Testis (tissue), 2 donors: ENCODE measurements at regions not wholly inside any gene's neighbourhood (a gene's known extent, or its start where the extent isn't known, plus 50 kb on each side); places are given as distances from the start of the nearest gene placed in this dataset.
"Not testable (repeated sequence)": the region's sequence is repeated elsewhere in the genome, so short reads cannot be mapped to it uniquely, and the experiment has no call there.

Experiments
- DNase-seq: peaks from one replicate; pipeline ENCODE4 v3.0.0-alpha.2; 2019
- H3K27ac ChIP-seq, 2 donors: fragments of 200-600 bp; sonication (generic); one replicate each; pipeline ENCODE4 v1.5.1; 2019
- H3K27me3 ChIP-seq: fragments of 200-600 bp; sonication (generic); one replicate; pipeline ENCODE4 v1.5.1; 2019
- H3K36me3 ChIP-seq: fragments of 200-600 bp; sonication (generic); one replicate; pipeline ENCODE4 v1.5.1; 2017; ENCODE audit warnings: low read depth; ENCODE audit errors: missing control alignments
- H3K4me1 ChIP-seq: fragments of 200-600 bp; sonication (generic); one replicate; pipeline ENCODE4 v1.5.1; 2019
- H3K4me3 ChIP-seq, 2 donors: fragments of 200-600 bp; sonication (generic); one replicate each; pipeline ENCODE4 v1.5.1; 2017 to 2019
- H3K9me3 ChIP-seq: fragments of 200-600 bp; sonication (generic); one replicate; pipeline ENCODE4 v1.5.1; 2017
- POLR2A ChIP-seq: fragments of 450-650 bp; IDR thresholded peaks from one replicate; pipeline ENCODE4 v1.6.1; 2017; ENCODE audit warnings: antibody characterized with exemption, mild to moderate bottlenecking, moderate library complexity
- WGBS, 2 donors: methylation state at CpG; one replicate each; pipeline ENCODE4 v1.1.5; 2018; 5-methylcytosine and 5-hydroxymethylcytosine counted together
- intact Hi-C: fragments of 100-400 bp; cut with DNase I; formaldehyde crosslinking; loops from one replicate; pipeline ENCODE4 v1.15.1; 2023; ENCODE audit warnings: low total_unique reads
- TF ChIP-seq, protein P1 (sequence below), 3 experiments: fragments of 450-650 bp in 2 of 3; fragments of 200-600 bp in 1 of 3; sonication (generic) in 1 of 3; IDR thresholded peaks; one replicate each; pipeline ENCODE4 v1.5.1; 2016 to 2019; ENCODE audit warnings: antibody characterized with exemption in 3 of 3, mild to moderate bottlenecking in 2 of 3, moderate library complexity in 1 of 3

DNA sequence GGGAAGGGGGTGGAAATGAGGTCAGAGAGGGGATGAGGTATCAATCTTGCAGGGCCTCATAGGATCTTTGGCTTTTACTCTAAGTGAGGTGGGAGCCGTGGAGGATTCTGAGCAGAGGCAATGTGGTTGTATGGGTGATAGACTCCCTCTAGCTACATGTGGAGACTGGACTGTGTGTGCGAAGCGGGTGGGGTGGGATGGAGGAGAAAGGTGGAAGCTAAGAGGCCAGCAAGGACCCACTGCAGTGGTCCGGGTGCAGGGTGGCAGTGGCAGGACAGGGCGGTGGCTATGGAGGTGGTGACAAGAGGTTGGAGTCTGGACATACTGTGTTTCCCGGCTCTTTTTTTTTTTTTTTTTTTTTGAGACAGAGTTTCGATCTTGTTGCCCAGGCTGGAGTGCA is 62.4 kb upstream of the PTPN1 start:
- 82 to 88% methylated on average over 7 of the region's 7 CpGs for WGBS, 2 donors
- no peak overlapping the region for H3K4me3 ChIP-seq
- no peaks in the 10 kb centered on the region for H3K36me3 ChIP-seq
- peaks cover 8% of the 10 kb centered on the region for H3K4me1 ChIP-seq
- TF ChIP-seq, protein P1, sequence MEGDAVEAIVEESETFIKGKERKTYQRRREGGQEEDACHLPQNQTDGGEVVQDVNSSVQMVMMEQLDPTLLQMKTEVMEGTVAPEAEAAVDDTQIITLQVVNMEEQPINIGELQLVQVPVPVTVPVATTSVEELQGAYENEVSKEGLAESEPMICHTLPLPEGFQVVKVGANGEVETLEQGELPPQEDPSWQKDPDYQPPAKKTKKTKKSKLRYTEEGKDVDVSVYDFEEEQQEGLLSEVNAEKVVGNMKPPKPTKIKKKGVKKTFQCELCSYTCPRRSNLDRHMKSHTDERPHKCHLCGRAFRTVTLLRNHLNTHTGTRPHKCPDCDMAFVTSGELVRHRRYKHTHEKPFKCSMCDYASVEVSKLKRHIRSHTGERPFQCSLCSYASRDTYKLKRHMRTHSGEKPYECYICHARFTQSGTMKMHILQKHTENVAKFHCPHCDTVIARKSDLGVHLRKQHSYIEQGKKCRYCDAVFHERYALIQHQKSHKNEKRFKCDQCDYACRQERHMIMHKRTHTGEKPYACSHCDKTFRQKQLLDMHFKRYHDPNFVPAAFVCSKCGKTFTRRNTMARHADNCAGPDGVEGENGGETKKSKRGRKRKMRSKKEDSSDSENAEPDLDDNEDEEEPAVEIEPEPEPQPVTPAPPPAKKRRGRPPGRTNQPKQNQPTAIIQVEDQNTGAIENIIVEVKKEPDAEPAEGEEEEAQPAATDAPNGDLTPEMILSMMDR (IDR thresholded peaks at IDR 0.05), result no peak
- TF ChIP-seq POLR2A, result no peak
- H3K27ac ChIP-seq, result no peak overlapping the region
- DNase-seq, result no peak
- H3K27me3 ChIP-seq, result no peaks in the 10 kb centered on the region
- intact Hi-C loops, result no loop called here
- H3K9me3 ChIP-seq, result no peaks in the 10 kb centered on the region

DNA sequence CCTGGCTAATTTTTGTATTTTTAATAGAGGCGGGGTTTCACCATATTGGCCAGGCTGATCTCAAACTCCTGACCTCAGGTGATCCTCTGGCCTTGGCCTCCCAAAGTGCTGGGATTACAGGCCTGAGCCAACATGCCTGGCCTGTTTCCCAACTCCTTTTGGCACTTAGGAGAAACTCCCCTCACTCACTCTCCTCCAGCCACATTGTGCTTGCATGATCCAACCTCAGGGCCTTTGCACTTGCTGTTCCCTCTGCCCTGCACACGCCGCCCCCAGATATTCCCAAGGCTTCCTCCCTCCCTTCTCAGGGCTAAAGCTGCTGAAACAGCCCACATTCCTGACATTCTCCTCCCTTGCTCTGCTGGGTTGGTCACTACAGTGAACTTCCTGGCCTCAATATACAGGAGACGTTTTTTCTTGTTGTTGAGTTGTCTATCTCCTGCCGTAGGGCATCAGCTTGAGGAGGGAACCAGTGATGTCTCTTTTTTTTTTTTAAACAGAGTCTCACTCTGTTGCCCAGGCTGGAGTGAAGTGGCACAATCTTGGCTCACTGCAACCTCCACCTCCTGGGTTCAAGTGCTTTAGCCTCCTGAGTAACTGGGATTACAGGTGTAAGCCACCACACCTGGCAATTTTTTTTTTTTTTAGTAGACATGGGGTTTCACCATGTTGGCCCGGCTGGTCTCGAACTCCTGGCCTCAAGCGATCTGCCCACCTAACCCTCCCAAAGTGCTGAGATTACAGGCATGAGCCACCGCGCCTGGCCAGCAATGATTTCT is 61.4 kb upstream of the PTPN1 start:
- WGBS, 2 donors, result 85 to 90% methylated on average over 10 of the region's 10 CpGs
- H3K4me1 ChIP-seq, H3K27me3 ChIP-seq, H3K36me3 ChIP-seq, DNase-seq, H3K9me3 ChIP-seq, H3K4me3 ChIP-seq, intact Hi-C loops: not testable (repeated sequence)
- H3K27ac ChIP-seq, result peak overlapping the region in 1 of 2 donors; percentile 61

DNA sequence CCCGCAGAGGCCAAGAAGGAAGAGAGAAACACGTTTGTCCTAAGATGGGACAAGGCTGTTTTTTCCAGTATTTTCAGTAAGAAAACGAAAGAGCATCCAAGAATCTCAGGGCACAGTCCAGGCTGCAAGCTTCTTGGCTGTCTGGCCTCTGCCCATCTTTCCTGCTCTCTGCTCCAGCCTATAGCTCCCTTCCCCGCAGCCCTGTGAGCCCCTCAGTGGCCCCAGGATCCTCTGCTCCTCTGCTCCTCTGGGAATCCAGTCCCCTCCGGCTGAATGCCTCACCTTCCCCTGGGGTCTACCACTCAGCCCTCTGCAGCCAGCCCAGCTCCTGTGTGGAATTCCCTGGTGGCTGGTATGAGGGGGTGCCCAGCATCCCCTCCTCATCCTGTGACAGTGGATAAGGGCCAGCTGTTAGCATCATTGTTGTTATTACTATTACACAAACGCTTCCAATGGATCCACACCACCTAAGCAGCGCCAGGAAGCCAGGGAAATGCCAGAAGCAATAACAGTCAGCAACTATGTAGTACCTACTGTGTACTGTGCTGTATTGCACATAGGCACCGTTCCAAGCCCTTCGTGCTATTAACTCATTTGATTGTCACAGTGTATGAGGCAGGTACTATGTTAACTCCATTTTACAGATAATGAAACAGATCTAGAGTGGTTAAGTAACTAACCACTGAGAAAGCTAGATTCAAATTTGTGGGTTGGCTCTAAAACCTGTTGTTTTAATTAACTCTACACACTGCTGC is 60.3 kb upstream of the PTPN1 start:
- Histone ChIP-seq H3K27me3 (no peaks in the 10 kb centered on the region), H3K4me1 (peaks cover 8% of the 10 kb centered on the region), H3K9me3 (no peaks in the 10 kb centered on the region), H3K27ac (peak overlapping the region in 1 of 2 donors; percentile 61), H3K36me3 (no peaks in the 10 kb centered on the region), H3K4me3 (no peak overlapping the region)
- intact Hi-C loops, result no loop called here
- DNase-seq, result no peak
- 65 to 76% methylated on average over 9 of the region's 9 CpGs for WGBS, 2 donors
- no peak for TF ChIP-seq POLR2A
- TF ChIP-seq, protein P1 (IDR thresholded peaks at IDR 0.05), result no peak

DNA sequence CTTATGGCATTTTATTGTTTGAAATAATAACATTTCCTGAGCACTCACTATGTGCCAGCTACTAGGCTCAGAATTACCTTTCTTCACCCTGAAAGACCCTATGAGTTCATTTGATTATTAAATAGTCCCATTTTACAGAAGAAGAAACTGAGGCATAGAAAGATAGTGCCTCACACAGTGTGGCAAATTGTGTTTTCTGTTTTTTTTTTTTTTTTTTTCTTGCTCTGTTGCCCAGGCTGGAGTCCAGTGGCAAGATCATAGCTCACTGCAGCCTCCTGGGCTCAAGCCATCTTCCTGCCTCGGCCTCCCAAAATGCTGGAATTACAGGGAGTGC is 59.7 kb upstream of the PTPN1 start:
- Histone ChIP-seq H3K4me3 (no peak overlapping the region), H3K27ac (no peak overlapping the region), H3K36me3 (no peaks in the 10 kb centered on the region), H3K4me1 (peaks cover 8% of the 10 kb centered on the region), H3K27me3 (no peaks in the 10 kb centered on the region), H3K9me3 (no peaks in the 10 kb centered on the region)
- WGBS, 2 donors, result 79 to 90% methylated on average over 1 of the region's 1 CpG
- intact Hi-C loops, result no loop called here
- DNase-seq, result no peak
- TF ChIP-seq, protein P1 (IDR thresholded peaks at IDR 0.05), result no peak
- TF ChIP-seq POLR2A, result no peak

DNA sequence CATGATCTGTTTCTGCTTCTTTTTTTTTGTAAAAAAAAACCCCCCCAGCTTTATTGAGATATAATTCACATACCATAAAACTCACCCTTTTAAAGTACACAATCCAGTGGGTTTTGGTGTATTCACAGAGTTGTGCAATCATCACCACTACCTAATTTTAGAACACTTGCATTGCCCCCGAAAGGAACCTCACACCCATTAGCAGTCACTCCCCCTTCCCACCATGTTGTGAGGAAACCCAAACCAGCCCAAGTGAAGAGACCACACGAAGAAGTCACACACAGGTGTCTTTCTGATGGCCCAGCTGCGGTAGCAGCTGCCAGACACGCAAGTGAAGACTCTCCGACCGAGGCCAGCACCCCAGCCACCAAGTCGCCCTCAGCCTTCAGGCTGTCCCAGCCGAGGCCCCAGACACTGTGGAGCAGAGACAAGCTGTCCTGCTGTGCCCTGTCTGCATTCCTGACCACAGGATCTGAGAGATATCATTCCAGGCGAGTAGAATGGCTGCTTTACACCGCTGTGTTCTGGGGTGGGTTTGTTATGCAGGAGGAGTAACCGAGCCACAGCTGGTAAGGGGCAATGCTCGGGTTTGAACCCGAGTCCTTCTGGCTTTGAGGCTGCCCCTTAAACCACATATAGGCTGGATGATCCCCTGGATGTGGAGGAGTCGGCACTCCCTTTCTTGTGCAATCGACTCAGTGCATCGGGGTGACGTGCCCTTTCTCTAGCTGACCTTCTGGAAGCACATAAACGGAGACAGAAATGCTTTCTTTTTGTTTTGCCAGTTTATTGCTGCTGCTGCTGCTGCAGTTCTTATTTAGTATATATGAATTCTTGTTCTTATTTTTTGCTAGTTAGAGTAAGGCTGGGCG is 59.1 kb upstream of the PTPN1 start:
- no peaks in the 10 kb centered on the region for H3K9me3 ChIP-seq
- no peak overlapping the region for H3K4me3 ChIP-seq
- DNase-seq, result peak; percentile 54
- H3K4me1 ChIP-seq, result peaks cover 8% of the 10 kb centered on the region
- H3K36me3 ChIP-seq, result no peaks in the 10 kb centered on the region
- intact Hi-C loops, result no loop called here
- H3K27me3 ChIP-seq, result no peaks in the 10 kb centered on the region
- H3K27ac ChIP-seq, result peak overlapping the region in 1 of 2 donors; percentile 57
- WGBS, 2 donors, result 34 to 47% methylated on average over 11 to 19 of the region's 19 CpGs
- TF ChIP-seq POLR2A, result no peak
- TF ChIP-seq, protein P1 (IDR thresholded peaks at IDR 0.05), result no peak

DNA sequence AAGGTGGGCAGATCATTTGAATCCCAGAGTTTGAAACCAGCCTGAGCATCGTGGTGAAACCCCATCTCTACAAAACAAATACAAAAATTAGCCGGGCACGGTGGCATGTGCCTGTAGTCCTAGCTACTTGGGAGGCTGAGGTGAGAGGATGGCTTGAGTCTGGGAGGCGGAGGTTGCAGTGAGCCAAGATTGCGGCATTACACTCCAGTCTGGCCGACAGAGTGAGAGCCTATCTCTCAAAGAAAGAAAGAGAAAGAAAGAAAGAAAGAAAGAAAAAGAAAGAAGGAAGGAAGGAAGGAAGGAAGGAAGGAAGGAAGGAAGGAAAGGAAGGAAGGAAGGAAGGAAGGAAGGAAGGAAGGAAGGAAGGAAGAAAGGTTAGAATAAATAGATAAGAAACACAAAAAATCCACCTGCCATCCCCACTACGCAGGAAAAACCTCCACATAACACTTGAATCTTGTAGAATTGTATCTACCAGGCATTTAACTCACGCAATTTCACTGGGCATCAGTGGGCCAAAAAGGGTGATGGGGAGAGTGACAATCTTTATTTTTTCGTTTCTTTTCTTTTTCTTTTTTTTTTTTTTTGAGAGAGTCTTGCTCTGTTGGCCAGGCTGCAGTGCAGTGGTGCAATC is 58.3 kb upstream of the PTPN1 start:
- H3K9me3 ChIP-seq, H3K36me3 ChIP-seq, H3K27me3 ChIP-seq, H3K4me1 ChIP-seq, H3K4me3 ChIP-seq, DNase-seq, intact Hi-C loops: not testable (repeated sequence)
- WGBS, 2 donors, result 82 to 85% methylated on average over 9 of the region's 9 CpGs
- peak overlapping the region in 1 of 2 donors; percentile 57 for H3K27ac ChIP-seq
